Suprapubic skin (tissue), 4 donors: ENCODE measurements at regions not wholly inside any gene's neighbourhood (a gene's known extent, or its start where the extent isn't known, plus 50 kb on each side); places are given as distances from the start of the nearest gene placed in this dataset.

Experiments used
- EP300 ChIP-seq: sonication (generic); formaldehyde crosslinking; IDR thresholded peaks from one replicate; pipeline ENCODE4 v1.6.1; 2017; ENCODE audit warnings: antibody characterized with exemption
- POLR2A ChIP-seq, 2 donors: fragments of 450-650 bp; IDR thresholded peaks; one replicate each; pipeline ENCODE4 v1.6.1; 2017; ENCODE audit warnings: antibody characterized with exemption in 2 of 2, mild to moderate bottlenecking in 2 of 2, moderate library complexity in 2 of 2
- POLR2AphosphoS5 ChIP-seq, 3 donors: sonication (generic); formaldehyde crosslinking; IDR thresholded peaks; one replicate each; pipeline ENCODE4 v1.6.1; 2017; ENCODE audit warnings: antibody characterized with exemption in 3 of 3
- TF ChIP-seq, protein P1 (sequence below), 2 donors: fragments of 200-600 bp in 1 of 2; fragments of 450-650 bp in 1 of 2; sonication (generic) in 1 of 2; IDR thresholded peaks; one replicate each; pipeline ENCODE4 v1.5.1; 2016 to 2019; ENCODE audit warnings: antibody characterized with exemption in 2 of 2, mild to moderate bottlenecking in 1 of 2, moderate library complexity in 1 of 2

DNA sequence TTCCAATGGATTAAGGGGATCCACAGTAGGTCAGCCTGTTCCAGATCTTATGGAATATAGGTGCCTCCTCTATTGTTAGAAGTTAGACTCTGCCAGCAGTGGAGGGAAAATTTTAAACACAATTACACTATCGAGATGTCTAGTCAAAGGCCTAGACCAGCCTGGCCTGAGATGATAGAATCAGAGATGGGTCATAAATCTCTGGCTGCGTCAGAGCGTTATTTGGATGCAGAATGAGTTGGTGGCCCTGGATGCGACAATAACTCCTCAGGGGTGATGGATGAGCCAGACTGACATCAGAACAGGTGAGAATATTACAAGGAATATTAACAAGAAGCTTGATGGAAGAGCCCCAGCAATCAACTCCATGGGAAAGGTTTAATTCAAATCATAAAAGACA is 149.3 kb upstream of the TCF4 start:
- TF ChIP-seq, protein P1, sequence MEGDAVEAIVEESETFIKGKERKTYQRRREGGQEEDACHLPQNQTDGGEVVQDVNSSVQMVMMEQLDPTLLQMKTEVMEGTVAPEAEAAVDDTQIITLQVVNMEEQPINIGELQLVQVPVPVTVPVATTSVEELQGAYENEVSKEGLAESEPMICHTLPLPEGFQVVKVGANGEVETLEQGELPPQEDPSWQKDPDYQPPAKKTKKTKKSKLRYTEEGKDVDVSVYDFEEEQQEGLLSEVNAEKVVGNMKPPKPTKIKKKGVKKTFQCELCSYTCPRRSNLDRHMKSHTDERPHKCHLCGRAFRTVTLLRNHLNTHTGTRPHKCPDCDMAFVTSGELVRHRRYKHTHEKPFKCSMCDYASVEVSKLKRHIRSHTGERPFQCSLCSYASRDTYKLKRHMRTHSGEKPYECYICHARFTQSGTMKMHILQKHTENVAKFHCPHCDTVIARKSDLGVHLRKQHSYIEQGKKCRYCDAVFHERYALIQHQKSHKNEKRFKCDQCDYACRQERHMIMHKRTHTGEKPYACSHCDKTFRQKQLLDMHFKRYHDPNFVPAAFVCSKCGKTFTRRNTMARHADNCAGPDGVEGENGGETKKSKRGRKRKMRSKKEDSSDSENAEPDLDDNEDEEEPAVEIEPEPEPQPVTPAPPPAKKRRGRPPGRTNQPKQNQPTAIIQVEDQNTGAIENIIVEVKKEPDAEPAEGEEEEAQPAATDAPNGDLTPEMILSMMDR (IDR thresholded peaks at IDR 0.05), result no peak
- no peak for TF ChIP-seq POLR2AphosphoS5 (IDR thresholded peaks at IDR 0.05)
- no peak for TF ChIP-seq POLR2A (IDR thresholded peaks at IDR 0.05)
- no peak for TF ChIP-seq EP300
